ENCODE measurements at regions not wholly inside any gene's neighbourhood (a gene's known extent, or its start where the extent isn't known, plus 50 kb on each side); places are given as distances from the start of the nearest gene placed in this dataset.
A peak's percentile ranks its signal among the peaks of the same experiment; 100 is the strongest.

DNA sequence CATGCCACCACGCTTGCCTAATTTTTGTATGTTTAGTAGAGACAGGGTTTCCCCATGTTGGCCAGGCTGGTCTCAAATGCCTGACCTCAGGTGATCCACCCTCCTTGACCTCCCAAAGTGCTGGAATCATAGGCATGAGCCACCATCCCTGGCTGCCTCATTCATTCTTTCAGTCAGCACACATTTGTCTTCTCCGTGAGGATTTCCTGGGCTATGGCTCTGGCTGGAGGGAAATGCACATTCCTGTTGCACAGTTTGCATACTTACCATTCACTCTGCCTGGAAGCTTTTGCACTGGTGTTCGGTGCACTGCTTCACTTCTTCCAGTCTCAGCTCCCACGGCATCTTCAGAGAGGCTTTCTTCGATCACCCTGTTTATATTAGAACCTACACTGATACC lies 267.8 kb downstream of the STIM2 start:
- intact Hi-C loops (cut with DNase I), result no loop called here
- Histone ChIP-seq H3K27me3 (ENCODE audit: control insufficient read depth in 1 of 2, insufficient read depth in 2 of 2, low read length in 1 of 2) (no peaks in the 10 kb centered on the region), H3K27ac (ENCODE audit: low read depth in 1 of 2, low read length in 2 of 2) (no peak overlapping the region), H3K4me3 (ENCODE audit: low read length in 2 of 2) (no peak overlapping the region), H3K4me1 (ENCODE audit: control insufficient read depth in 1 of 2, insufficient read depth in 2 of 2, low read length in 2 of 2) (no peaks in the 10 kb centered on the region), H3K36me3 (ENCODE audit: control insufficient read depth in 1 of 2, insufficient read depth in 2 of 2, low read length in 1 of 2) (no peaks in the 10 kb centered on the region), H3K9me3 (ENCODE audit: control insufficient read depth, low read length) (peaks cover 1% of the 10 kb centered on the region)
- no peak for DNase-seq
- no peak for ATAC-seq (ENCODE audit: low FRiP score)
- 52 to 70% methylated on average over 5 of the region's 5 CpGs for WGBS, 2 donors

DNA sequence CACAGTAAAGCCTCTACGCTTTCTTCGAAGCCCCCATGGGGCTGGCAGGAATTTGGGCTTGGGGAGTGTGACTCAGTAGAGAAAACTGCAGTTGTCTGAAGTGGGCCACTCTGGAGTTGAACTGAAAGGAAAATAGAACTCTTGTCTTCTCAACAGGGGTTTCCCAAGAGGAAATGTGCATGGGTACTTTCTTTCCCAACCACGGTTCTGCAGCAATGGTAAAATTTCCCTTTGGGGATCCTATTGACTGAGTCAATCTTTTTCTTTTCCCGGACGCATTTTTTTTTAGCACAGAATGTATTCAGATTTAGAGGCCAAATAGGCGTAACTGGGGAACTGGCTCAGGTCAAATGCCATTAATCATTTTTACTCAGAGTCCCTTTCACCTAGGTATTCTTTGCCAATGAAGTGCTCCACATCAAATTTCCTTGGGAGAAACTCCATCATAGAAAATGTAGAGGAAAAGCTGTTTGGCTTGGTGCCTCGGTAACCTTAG lies 269.3 kb downstream of the STIM2 start:
- Histone ChIP-seq H3K27me3 (ENCODE audit: control insufficient read depth in 1 of 2, insufficient read depth in 2 of 2, low read length in 1 of 2) (no peaks in the 10 kb centered on the region), H3K27ac (ENCODE audit: low read depth in 1 of 2, low read length in 2 of 2) (no peak overlapping the region), H3K36me3 (ENCODE audit: control insufficient read depth in 1 of 2, insufficient read depth in 2 of 2, low read length in 1 of 2) (no peaks in the 10 kb centered on the region), H3K4me3 (ENCODE audit: low read length in 2 of 2) (no peak overlapping the region), H3K4me1 (ENCODE audit: control insufficient read depth in 1 of 2, insufficient read depth in 2 of 2, low read length in 2 of 2) (no peaks in the 10 kb centered on the region), H3K9me3 (ENCODE audit: control insufficient read depth, low read length) (peaks cover 1% of the 10 kb centered on the region)
- DNase-seq (no peak), ATAC-seq (ENCODE audit: low FRiP score) (no peak)
- intact Hi-C loops (cut with DNase I), result no loop called here
- WGBS, 2 donors, result 19 to 21% methylated on average over 7 of the region's 7 CpGs

- Histone ChIP-seq H3K9me3 (ENCODE audit: control insufficient read depth, low read length) (peaks cover 1% of the 10 kb centered on the region), H3K36me3 (ENCODE audit: control insufficient read depth in 1 of 2, insufficient read depth in 2 of 2, low read length in 1 of 2) (no peaks in the 10 kb centered on the region), H3K27ac (ENCODE audit: low read depth in 1 of 2, low read length in 2 of 2) (no peak overlapping the region), H3K4me3 (ENCODE audit: low read length in 2 of 2) (no peak overlapping the region), H3K4me1 (ENCODE audit: control insufficient read depth in 1 of 2, insufficient read depth in 2 of 2, low read length in 2 of 2) (no peaks in the 10 kb centered on the region), H3K27me3 (ENCODE audit: control insufficient read depth in 1 of 2, insufficient read depth in 2 of 2, low read length in 1 of 2) (no peaks in the 10 kb centered on the region)
- WGBS, 2 donors, result 90 to 97% methylated on average over 1 of the region's 1 CpG
- ATAC-seq (ENCODE audit: low FRiP score) (no peak), DNase-seq (no peak)
- intact Hi-C loops (cut with DNase I), result no loop called here
These were observed 271.9 kb downstream of the STIM2 start for GRCh38 chr4:27132497-27132896.

DNA sequence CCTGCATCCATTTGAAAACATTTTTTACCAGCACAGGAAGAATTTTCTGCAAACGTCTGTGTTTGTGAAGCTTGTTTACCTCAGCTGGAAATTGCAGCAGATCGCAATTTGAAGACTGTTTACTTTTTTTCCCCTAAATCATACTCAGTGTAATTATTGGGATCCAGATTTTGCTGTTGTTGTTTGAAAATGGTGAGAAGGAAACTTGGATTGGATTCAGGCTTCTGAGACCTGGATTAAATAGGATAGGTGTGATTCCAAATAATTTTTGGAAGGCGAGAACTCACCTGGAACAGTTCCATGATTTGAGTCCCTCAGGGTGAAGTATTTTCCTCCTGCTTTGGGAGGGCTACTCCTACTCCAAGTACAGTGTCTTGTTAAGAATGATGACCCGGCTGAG lies 279.8 kb downstream of the STIM2 start:
- no peak overlapping the region for H3K4me3 ChIP-seq (ENCODE audit: low read length in 2 of 2)
- H3K9me3 ChIP-seq (ENCODE audit: control insufficient read depth, low read length), result no peaks in the 10 kb centered on the region
- no peak for DNase-seq
- 72 to 74% methylated on average over 4 of the region's 4 CpGs for WGBS, 2 donors
- intact Hi-C loops (cut with DNase I), result no loop called here
- H3K27ac ChIP-seq (ENCODE audit: low read depth in 1 of 2, low read length in 2 of 2), result no peak overlapping the region
- no peaks in the 10 kb centered on the region for H3K36me3 ChIP-seq (ENCODE audit: control insufficient read depth in 1 of 2, insufficient read depth in 2 of 2, low read length in 1 of 2)
- H3K27me3 ChIP-seq (ENCODE audit: control insufficient read depth in 1 of 2, insufficient read depth in 2 of 2, low read length in 1 of 2), result no peaks in the 10 kb centered on the region
- ATAC-seq (ENCODE audit: low FRiP score), result no peak
- H3K4me1 ChIP-seq (ENCODE audit: control insufficient read depth in 1 of 2, insufficient read depth in 2 of 2, low read length in 2 of 2), result no peaks in the 10 kb centered on the region

- no peak for ATAC-seq (ENCODE audit: low FRiP score)
- DNase-seq, result no peak
- WGBS, 2 donors, result 83 to 85% methylated on average over 6 of the region's 6 CpGs
- intact Hi-C loops (cut with DNase I), result no loop called here
- H3K27ac ChIP-seq (ENCODE audit: low read depth in 1 of 2, low read length in 2 of 2), result no peak overlapping the region
- H3K27me3 ChIP-seq (ENCODE audit: control insufficient read depth in 1 of 2, insufficient read depth in 2 of 2, low read length in 1 of 2), result no peaks in the 10 kb centered on the region
- no peaks in the 10 kb centered on the region for H3K36me3 ChIP-seq (ENCODE audit: control insufficient read depth in 1 of 2, insufficient read depth in 2 of 2, low read length in 1 of 2)
- no peaks in the 10 kb centered on the region for H3K9me3 ChIP-seq (ENCODE audit: control insufficient read depth, low read length)
- H3K4me1 ChIP-seq (ENCODE audit: control insufficient read depth in 1 of 2, insufficient read depth in 2 of 2, low read length in 2 of 2), result no peaks in the 10 kb centered on the region
- H3K4me3 ChIP-seq (ENCODE audit: low read length in 2 of 2), result no peak overlapping the region
These were observed 280.9 kb downstream of the STIM2 start for GRCh38 chr4:27141530-27141929.

- Histone ChIP-seq H3K4me1 (ENCODE audit: control insufficient read depth in 1 of 2, insufficient read depth in 2 of 2, low read length in 2 of 2) (no peaks in the 10 kb centered on the region), H3K36me3 (ENCODE audit: control insufficient read depth in 1 of 2, insufficient read depth in 2 of 2, low read length in 1 of 2) (no peaks in the 10 kb centered on the region), H3K9me3 (ENCODE audit: control insufficient read depth, low read length) (no peaks in the 10 kb centered on the region), H3K4me3 (ENCODE audit: low read length in 2 of 2) (no peak overlapping the region), H3K27me3 (ENCODE audit: control insufficient read depth in 1 of 2, insufficient read depth in 2 of 2, low read length in 1 of 2) (no peaks in the 10 kb centered on the region), H3K27ac (ENCODE audit: low read depth in 1 of 2, low read length in 2 of 2) (no peak overlapping the region)
- no peak for DNase-seq
- ATAC-seq (ENCODE audit: low FRiP score), result no peak
- intact Hi-C loops (cut with DNase I), result no loop called here
- WGBS, 2 donors, result 74 to 80% methylated on average over 2 of the region's 2 CpGs
These were observed 282.2 kb downstream of the STIM2 start for GRCh38 chr4:27142841-27143240.

GRCh38 chr4:27145597-27145996 lies 285.0 kb downstream of the STIM2 start:
- DNase-seq (no peak), ATAC-seq (ENCODE audit: low FRiP score) (peak; percentile 48)
- WGBS, 2 donors, result 49 to 54% methylated on average over 2 of the region's 2 CpGs
- H3K27me3 ChIP-seq (ENCODE audit: control insufficient read depth in 1 of 2, insufficient read depth in 2 of 2, low read length in 1 of 2), result no peaks in the 10 kb centered on the region
- H3K36me3 ChIP-seq (ENCODE audit: control insufficient read depth in 1 of 2, insufficient read depth in 2 of 2, low read length in 1 of 2), result no peaks in the 10 kb centered on the region
- no peak overlapping the region for H3K27ac ChIP-seq (ENCODE audit: low read depth in 1 of 2, low read length in 2 of 2)
- H3K4me3 ChIP-seq (ENCODE audit: low read length in 2 of 2), result no peak overlapping the region
- intact Hi-C loops (cut with DNase I), result no loop called here
- H3K9me3 ChIP-seq (ENCODE audit: control insufficient read depth, low read length), result no peaks in the 10 kb centered on the region
- no peaks in the 10 kb centered on the region for H3K4me1 ChIP-seq (ENCODE audit: control insufficient read depth in 1 of 2, insufficient read depth in 2 of 2, low read length in 2 of 2)

- 77 to 86% methylated on average over 1 of the region's 1 CpG for WGBS, 2 donors
- intact Hi-C loops (cut with DNase I), result no loop called here
- ATAC-seq (ENCODE audit: low FRiP score) (no peak), DNase-seq (no peak)
- H3K4me1 ChIP-seq (ENCODE audit: control insufficient read depth in 1 of 2, insufficient read depth in 2 of 2, low read length in 2 of 2), result no peaks in the 10 kb centered on the region
- H3K27ac ChIP-seq (ENCODE audit: low read depth in 1 of 2, low read length in 2 of 2), result no peak overlapping the region
- H3K4me3 ChIP-seq (ENCODE audit: low read length in 2 of 2), result no peak overlapping the region
- no peaks in the 10 kb centered on the region for H3K36me3 ChIP-seq (ENCODE audit: control insufficient read depth in 1 of 2, insufficient read depth in 2 of 2, low read length in 1 of 2)
- no peaks in the 10 kb centered on the region for H3K27me3 ChIP-seq (ENCODE audit: control insufficient read depth in 1 of 2, insufficient read depth in 2 of 2, low read length in 1 of 2)
- H3K9me3 ChIP-seq (ENCODE audit: control insufficient read depth, low read length), result no peaks in the 10 kb centered on the region
These were observed 287.7 kb downstream of the STIM2 start for GRCh38 chr4:27148211-27148895.

DNA sequence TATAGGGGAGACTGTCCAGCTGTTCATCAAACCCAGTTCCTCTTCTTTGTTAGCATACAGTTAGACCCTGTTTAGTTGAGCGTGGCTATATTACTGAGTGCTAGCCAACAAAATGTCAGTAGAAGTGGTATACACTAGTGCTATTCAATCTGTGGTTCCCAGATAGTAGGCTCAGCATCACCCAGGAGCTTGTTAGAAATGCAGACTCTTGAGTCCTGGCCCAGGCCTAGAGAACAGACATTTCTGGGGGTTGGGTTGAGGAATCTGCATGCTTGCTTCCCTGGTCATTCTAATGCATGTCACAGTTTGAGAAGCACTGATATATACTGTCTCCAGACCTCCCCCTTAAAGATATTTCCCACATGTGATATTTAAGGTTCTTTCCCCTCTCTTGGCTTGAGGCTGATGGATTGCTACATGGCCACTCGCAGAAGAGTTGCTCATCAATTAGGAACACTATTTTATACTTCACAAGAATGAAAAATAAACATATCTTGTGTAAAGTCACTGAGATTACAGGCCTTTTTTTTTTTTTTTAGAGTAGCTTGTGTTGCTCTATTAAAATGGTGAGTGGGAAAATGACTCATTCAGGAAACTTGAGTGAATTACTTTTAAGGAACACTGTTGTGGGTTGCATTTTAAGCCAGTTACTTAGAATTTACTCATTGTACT lies 289.0 kb downstream of the STIM2 start:
- H3K9me3 ChIP-seq (ENCODE audit: control insufficient read depth, low read length), result peaks cover under 1% of the 10 kb centered on the region
- DNase-seq, result no peak
- H3K27ac ChIP-seq (ENCODE audit: low read depth in 1 of 2, low read length in 2 of 2), result no peak overlapping the region
- WGBS, 2 donors, result 44 to 45% methylated on average over 2 of the region's 2 CpGs
- no peak overlapping the region for H3K4me3 ChIP-seq (ENCODE audit: low read length in 2 of 2)
- no peaks in the 10 kb centered on the region for H3K36me3 ChIP-seq (ENCODE audit: control insufficient read depth in 1 of 2, insufficient read depth in 2 of 2, low read length in 1 of 2)
- intact Hi-C loops (cut with DNase I), result no loop called here
- ATAC-seq (ENCODE audit: low FRiP score), result no peak
- H3K27me3 ChIP-seq (ENCODE audit: control insufficient read depth in 1 of 2, insufficient read depth in 2 of 2, low read length in 1 of 2), result no peaks in the 10 kb centered on the region
- H3K4me1 ChIP-seq (ENCODE audit: control insufficient read depth in 1 of 2, insufficient read depth in 2 of 2, low read length in 2 of 2), result no peaks in the 10 kb centered on the region
